KOPT-K1 (cell line): ENCODE measurements at regions not wholly inside any gene's neighbourhood (a gene's known extent, or its start where the extent isn't known, plus 50 kb on each side); places are given as distances from the start of the nearest gene placed in this dataset.
"Not testable (repeated sequence)": the region's sequence is repeated elsewhere in the genome, so short reads cannot be mapped to it uniquely, and the experiment has no call there.

ENCODE experiments used
- H3K27ac ChIP-seq: fragments of 200-600 bp; sonication (generic); 2 replicates; pipeline ENCODE4 v1.5.1; 2016; ENCODE audit warnings: antibody characterized with exemption, mild to moderate bottlenecking, low read depth, low read length; ENCODE audit not compliant: poor library complexity, severe bottlenecking
- H3K36me3 ChIP-seq: fragments of 200-600 bp; sonication (generic); 2 replicates; pipeline ENCODE4 v1.5.1; 2017; ENCODE audit warnings: antibody characterized with exemption, mild to moderate bottlenecking, low read length, moderate library complexity; ENCODE audit not compliant: insufficient read depth
- H3K9me3 ChIP-seq: fragments of 200-600 bp; sonication (generic); 2 replicates; pipeline ENCODE4 v1.5.1; 2017; ENCODE audit warnings: antibody characterized with exemption, low read length, mild to moderate bottlenecking; ENCODE audit not compliant: insufficient read depth, poor library complexity, severe bottlenecking

DNA sequence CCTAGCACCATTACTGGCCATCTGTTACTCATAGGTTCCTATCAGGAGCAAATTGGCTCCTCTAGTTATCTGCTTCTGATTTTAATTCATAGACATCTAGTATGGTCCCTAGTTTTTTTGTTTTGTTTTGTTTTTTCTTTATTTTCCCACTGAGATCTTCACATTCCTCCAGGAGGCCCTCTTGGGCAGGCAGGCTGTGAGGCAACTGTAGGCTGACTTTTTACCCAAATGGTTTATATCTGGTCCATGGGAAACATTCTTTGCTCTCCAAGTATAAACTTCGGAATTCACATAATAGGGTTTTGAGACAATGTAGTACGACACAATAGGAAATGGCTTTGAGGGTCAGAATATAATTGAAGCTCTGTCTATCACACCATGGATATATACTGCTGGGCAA is 250.9 kb upstream of the DAB2 start:
- no peak overlapping the region for H3K27ac ChIP-seq
- H3K9me3 ChIP-seq, result no peaks in the 10 kb centered on the region
- H3K36me3 ChIP-seq, result no peaks in the 10 kb centered on the region

DNA sequence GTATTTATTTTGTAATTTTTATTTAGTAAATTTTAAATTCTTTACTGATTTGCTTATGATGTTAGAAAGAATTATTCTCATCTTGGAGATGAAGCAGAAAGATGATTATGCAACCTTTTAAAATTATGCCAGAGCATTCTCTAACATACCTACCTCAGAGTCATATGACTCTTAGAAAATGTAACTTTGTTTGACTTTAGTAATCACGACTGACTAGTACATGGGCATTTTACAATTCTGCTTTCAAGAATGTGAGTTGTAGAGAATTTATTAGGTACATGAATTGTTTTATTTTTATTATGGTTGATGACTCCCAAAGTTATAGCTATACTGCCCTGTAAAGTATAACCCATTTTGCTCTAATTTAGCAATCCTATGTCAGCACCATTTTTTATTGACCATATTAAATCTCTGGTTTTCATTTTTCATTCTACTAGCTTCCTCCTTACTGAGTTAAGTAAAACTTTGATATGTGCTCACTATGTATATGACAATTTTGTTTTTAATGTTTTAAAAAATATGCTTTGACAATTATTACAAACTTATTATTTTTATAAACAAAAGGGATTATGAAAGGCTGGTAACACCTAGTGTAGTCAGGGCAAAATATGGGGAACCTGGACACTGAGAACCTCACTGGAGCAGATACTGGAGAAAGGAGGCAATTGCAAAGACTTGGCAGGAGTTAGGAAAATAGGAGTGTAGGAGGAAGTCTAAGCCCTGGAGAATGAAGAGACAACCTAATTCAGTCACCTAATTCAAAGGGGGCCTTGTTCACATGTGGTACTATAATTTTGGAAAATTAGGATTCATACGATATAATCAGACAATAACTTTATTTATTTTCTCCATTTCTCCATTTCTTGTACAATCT is 249.7 kb upstream of the DAB2 start:
- Histone ChIP-seq H3K27ac (no peak overlapping the region), H3K36me3 (no peaks in the 10 kb centered on the region), H3K9me3 (no peaks in the 10 kb centered on the region)

DNA sequence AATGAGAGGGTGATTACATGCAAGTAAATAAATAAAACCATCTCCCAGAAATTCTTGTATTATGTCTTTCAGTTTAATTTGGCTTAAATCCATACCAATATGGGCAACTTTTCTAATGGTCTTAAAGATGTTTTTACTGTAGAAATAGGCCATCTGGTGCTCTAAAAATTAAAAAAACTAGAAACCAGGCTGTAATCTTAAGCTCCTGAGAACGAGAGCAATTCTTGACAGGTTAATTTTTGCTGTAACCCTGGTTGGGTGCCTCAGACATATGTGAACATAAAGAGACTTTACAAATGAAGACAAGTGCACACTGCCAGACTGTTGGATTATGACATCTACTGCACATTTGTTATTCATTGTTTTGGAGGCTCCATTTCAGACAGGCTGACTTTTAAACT is 246.8 kb upstream of the DAB2 start:
- Histone ChIP-seq H3K27ac (no peak overlapping the region), H3K9me3 (no peaks in the 10 kb centered on the region)

GRCh38 chr5:39670955-39671354 is 246.2 kb upstream of the DAB2 start:
- Histone ChIP-seq H3K27ac (no peak overlapping the region), H3K36me3 (no peaks in the 10 kb centered on the region), H3K9me3 (no peaks in the 10 kb centered on the region)

More for the DNA sequence above, 246.8 kb upstream of the DAB2 start:
- H3K36me3 ChIP-seq, result no peaks in the 10 kb centered on the region

GRCh38 chr5:39670391-39670790 is 245.6 kb upstream of the DAB2 start:
- Histone ChIP-seq H3K9me3 (no peaks in the 10 kb centered on the region), H3K36me3 (no peaks in the 10 kb centered on the region), H3K27ac (no peak overlapping the region)

DNA sequence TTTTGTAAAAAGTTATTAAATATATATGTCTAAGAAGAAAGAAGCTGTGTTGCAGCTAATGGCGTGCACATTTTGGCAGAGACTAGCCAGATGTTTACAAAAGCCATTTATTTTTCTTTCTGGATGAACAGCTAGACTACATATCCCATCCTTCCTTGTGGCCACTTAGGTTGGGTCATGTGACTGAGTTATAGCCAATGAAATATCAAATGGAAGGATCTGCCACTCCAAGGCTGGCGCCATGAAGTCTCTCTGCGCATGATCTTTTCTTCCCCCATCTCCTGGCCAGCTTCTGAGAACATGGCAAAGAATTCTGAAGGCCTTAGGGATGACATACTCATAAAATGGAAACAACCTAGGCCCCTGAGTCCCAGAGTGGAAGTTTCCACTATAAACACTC is 244.2 kb upstream of the DAB2 start:
- H3K36me3 ChIP-seq, result no peaks in the 10 kb centered on the region
- H3K27ac ChIP-seq, result no peak overlapping the region
- H3K9me3 ChIP-seq, result peaks cover 8% of the 10 kb centered on the region

DNA sequence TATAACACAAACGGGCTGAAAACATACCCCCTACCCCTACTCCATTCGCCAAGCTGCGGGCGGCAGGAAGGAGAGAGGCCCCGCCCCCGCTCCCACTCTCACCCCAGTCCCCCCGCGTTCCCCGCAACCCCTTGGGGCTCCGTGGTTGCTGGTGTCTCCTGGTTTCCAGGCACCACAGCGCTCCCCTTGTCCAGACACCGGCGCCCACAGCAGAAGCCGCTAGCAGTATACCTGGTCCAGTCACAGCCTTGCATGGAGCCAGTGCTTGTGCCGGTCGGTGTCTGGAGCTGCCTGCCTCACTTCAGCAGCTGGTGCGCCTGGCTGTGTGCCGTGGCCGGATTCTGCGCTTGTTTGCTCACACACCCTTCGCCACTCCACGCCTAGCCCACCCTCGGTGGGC is 240.5 kb upstream of the DAB2 start:
- Histone ChIP-seq H3K9me3 (peaks cover 8% of the 10 kb centered on the region), H3K36me3 (no peaks in the 10 kb centered on the region), H3K27ac (no peak overlapping the region)

DNA sequence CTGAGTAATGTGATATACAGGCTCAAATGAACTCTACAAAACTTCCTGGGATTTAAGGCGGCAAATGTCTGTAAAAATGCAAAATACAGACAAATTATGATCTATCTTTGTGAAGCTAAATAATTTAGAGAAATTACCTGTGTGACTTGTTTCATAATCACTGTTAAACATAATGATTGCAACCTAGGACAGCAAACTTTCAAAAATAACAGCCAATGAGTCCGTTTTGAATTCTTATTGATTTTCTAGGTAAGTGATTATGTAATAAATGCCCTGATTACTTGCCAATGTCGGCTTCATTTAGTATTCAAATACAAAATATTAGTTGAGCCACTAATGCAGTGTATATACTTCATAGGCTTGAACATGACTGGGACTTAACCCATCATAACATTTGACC is 238.2 kb upstream of the DAB2 start:
- Histone ChIP-seq H3K9me3 (peaks cover 8% of the 10 kb centered on the region), H3K27ac (no peak overlapping the region), H3K36me3 (no peaks in the 10 kb centered on the region)

DNA sequence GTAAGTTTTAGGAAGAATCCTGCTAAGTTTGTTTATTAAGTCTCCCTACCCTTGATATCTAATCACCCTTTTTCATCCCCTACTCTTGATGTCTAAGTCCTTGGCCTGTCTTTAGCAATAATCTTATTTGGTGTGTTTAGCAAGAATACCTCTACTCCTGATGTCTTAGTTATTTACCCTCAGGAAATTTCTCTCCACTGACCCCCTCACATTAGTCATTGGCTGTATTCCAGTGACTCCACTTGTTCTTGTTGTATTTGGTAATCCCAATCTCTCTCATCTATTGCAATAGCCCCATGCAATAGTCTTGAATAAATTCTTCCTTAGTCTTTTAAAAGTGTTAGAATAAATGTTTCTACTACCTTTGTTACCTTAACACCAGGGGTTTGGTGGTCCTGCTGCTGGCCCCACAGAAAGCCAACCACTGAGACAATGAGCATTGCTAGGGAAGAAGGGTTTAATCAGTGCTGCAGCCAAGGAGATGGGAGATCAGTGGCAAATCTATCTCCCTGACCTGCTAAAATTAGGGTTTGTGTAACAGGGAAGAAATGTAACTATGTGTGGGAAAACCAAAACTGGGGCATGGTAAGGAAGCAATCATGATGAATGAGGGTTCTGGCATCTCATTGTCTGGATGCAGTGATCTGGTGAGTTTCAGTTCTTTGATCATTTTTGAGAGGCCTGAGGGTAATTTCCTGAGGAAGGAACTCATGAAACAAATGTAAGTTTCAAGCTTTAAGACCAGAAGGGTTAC is 236.4 kb upstream of the DAB2 start:
- no peak overlapping the region for H3K27ac ChIP-seq
- H3K36me3 ChIP-seq, result no peaks in the 10 kb centered on the region
- H3K9me3 ChIP-seq, result peaks cover 8% of the 10 kb centered on the region

DNA sequence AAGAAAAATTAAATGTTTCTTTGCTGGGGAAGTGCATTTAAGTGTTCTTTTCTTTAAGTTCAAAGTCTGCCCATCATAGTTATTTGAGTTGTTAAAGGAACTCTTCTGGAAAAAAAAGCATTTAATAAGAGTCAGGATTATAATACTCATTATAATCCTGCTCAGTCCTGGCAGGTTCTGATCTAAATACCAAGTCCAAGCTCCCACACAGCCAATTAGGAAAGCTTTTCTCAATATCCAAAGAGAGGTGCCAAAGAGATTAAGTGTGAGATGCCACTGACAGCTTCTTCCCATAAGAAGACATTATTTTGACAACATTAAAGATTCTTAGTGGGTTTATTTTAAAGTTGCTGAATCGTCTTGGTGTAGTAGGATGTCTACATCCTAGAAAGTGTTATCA is 235.2 kb upstream of the DAB2 start:
- Histone ChIP-seq H3K36me3 (no peaks in the 10 kb centered on the region), H3K27ac (no peak overlapping the region), H3K9me3 (peaks cover 7% of the 10 kb centered on the region)

GRCh38 chr5:39658866-39659265 is 234.1 kb upstream of the DAB2 start:
- Histone ChIP-seq H3K27ac (no peak overlapping the region), H3K9me3 (no peaks in the 10 kb centered on the region), H3K36me3 (no peaks in the 10 kb centered on the region)

DNA sequence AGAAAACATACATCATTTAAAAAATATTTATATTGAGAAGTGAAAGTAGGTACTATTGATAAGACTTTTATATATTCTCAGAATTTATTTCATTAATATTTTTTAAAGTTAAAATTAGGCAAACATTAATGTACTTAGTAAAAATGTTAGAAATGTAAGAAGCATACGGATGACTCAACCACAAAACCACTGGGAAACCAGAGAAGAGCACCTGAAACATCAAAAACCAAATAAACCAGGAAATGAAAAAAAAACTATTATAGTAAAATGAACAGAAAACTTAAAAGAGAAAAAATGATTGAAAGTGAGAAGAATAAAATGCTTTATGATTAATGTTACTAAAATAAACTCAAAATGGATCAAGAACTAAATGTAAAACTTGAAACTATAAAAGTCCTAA is 233.2 kb upstream of the DAB2 start:
- Histone ChIP-seq H3K9me3 (no peaks in the 10 kb centered on the region), H3K27ac (no peak overlapping the region), H3K36me3 (no peaks in the 10 kb centered on the region)

GRCh38 chr5:39656600-39656999 is 231.8 kb upstream of the DAB2 start:
- H3K36me3 ChIP-seq, result no peaks in the 10 kb centered on the region

DNA sequence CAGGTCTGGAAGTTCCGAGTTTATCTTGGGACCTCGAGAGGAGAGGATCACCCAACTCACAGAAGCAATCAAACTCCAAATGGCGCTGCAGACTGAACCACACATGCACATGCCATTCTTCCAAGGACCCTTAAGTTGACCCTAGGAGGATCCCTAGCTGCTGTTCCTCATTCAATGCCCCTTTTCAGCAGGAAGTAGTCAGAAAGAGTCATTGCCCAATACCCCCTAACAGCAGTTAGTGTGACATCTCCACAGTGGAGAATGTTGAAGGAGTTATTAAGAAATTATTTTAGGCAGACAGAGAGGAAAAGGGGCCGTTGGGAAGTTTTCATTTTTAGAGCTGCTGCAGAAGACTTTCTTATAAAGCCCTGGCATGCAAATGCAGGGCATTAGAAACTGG is 229.9 kb upstream of the DAB2 start:
- Histone ChIP-seq H3K9me3 (no peaks in the 10 kb centered on the region), H3K27ac (no peak overlapping the region), H3K36me3 (no peaks in the 10 kb centered on the region)

More at GRCh38 chr5:39656600-39656999, 231.8 kb upstream of the DAB2 start:
- no peak overlapping the region for H3K27ac ChIP-seq
- H3K9me3 ChIP-seq, result no peaks in the 10 kb centered on the region

DNA sequence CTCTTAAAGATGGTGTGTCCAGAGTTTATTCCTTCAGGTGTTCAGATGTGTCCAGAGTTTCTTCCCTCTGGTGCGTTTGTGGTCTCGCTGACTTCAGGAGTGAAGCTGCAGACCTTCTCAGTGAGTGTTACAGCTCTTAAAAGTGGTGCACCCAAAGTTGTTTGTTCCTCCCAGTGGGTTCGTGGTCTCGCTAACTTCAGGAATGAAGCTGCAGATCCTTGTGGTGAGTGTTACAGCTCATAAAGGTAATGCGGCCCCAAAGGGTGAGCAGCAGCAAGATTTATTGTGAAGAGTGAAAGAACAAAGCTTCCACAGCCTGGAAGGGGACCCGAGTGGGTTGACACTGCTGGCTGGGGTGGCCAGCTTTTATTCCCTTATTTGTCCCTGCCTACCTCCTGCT is 227.7 kb upstream of the DAB2 start:
- not testable (repeated sequence) for H3K9me3 ChIP-seq, H3K36me3 ChIP-seq, H3K27ac ChIP-seq

GRCh38 chr5:39652036-39652435 is 227.3 kb upstream of the DAB2 start:
- no peaks in the 10 kb centered on the region for H3K36me3 ChIP-seq
- H3K27ac ChIP-seq, result no peak overlapping the region
- H3K9me3 ChIP-seq, result no peaks in the 10 kb centered on the region
